NT2/D1 (cell line): ENCODE measurements at regions not wholly inside any gene's neighbourhood (a gene's known extent, or its start where the extent isn't known, plus 50 kb on each side); places are given as distances from the start of the nearest gene placed in this dataset.

Experiments used
- SUZ12 ChIP-seq: IDR thresholded peaks from 2 replicates; pipeline ENCODE4 v1.6.1; 2011; ENCODE audit not compliant: insufficient read length, insufficient read depth; ENCODE audit errors: extremely low read depth
- YY1 ChIP-seq: IDR thresholded peaks from 2 replicates; pipeline ENCODE4 v1.6.1; 2011; ENCODE audit not compliant: insufficient read length, insufficient read depth
- ZNF274 ChIP-seq: IDR thresholded peaks from 2 replicates; pipeline ENCODE4 v1.6.1; 2011; ENCODE audit warnings: mild to moderate bottlenecking, low read depth, low read length

DNA sequence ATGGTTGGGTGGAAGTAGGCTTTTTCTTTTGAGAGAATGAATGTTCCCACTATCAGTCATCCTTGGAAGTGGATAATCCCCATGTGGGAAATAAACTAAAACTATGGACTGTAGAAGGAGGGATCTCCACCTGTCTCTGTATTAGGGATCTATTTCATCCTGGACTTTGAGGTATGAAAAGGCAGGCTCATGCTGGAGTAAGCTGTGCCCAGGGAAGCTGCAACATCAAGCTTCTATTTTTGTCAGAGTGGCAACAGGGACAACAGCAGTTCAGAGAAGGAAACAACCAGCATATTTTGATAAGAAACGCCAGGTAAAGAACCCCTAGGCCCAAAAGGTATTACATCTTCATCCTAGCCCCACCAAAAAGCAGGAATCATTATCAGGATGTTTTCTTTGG lies 122.0 kb downstream of the MDH1 start:
- TF ChIP-seq YY1 (no peak), ZNF274 (no peak), SUZ12 (no peak)
